Gastroesophageal sphincter (tissue), 4 donors: ENCODE measurements at regions not wholly inside any gene's neighbourhood (a gene's known extent, or its start where the extent isn't known, plus 50 kb on each side); places are given as distances from the start of the nearest gene placed in this dataset.

Experiments
- ATAC-seq: fragments of 150-250 bp; one replicate; pipeline ENCODE4 v1.9.1; 2016; ENCODE audit warnings: mild to moderate bottlenecking, moderate library complexity
- H3K27ac ChIP-seq, 4 donors: fragments of 200-600 bp; sonication (generic) in 3 of 4; 1 replicate in 3 of 4; 2 replicates in 1 of 4; pipeline ENCODE4 v1.5.1; 2016 to 2019
- H3K27me3 ChIP-seq: fragments of 200-600 bp; sonication (generic); one replicate; pipeline ENCODE4 v1.5.1; 2019
- H3K36me3 ChIP-seq, 2 donors: fragments of 200-600 bp; sonication (generic); one replicate each; pipeline ENCODE4 v1.5.1; 2019; ENCODE audit warnings: control low read depth in 1 of 2
- H3K4me1 ChIP-seq, 3 donors: fragments of 200-600 bp; sonication (generic); 1 replicate in 2 of 3; 2 replicates in 1 of 3; pipeline ENCODE4 v1.5.1; 2016 to 2019; ENCODE audit warnings: control low read depth in 2 of 3
- H3K4me3 ChIP-seq, 2 donors: fragments of 200-600 bp; sonication (generic); one replicate each; pipeline ENCODE4 v1.5.1; 2019; ENCODE audit warnings: mild to moderate bottlenecking in 1 of 2, moderate library complexity in 1 of 2
- H3K9me3 ChIP-seq, 3 donors: fragments of 200-600 bp; sonication (generic); one replicate each; pipeline ENCODE4 v1.5.1; 2017 to 2019; ENCODE audit warnings: control low read depth in 2 of 3
- CTCF ChIP-seq, 4 experiments: fragments of 200-600 bp in 2 of 4; fragments of 450-650 bp in 2 of 4; sonication (generic) in 1 of 4; IDR thresholded peaks; one replicate each; pipeline ENCODE4 v1.5.1; 2017 to 2019; ENCODE audit warnings: antibody characterized with exemption in 4 of 4, mild to moderate bottlenecking in 2 of 4, moderate library complexity in 2 of 4
- EP300 ChIP-seq: sonication (generic); formaldehyde crosslinking; IDR thresholded peaks from one replicate; pipeline ENCODE4 v1.6.1; 2017; ENCODE audit warnings: antibody characterized with exemption, mild to moderate bottlenecking
- POLR2A ChIP-seq, 2 donors: fragments of 450-650 bp; IDR thresholded peaks; one replicate each; pipeline ENCODE4 v1.6.1; 2017; ENCODE audit warnings: antibody characterized with exemption in 2 of 2, mild to moderate bottlenecking in 2 of 2, moderate library complexity in 1 of 2
- POLR2AphosphoS5 ChIP-seq: sonication (generic); formaldehyde crosslinking; IDR thresholded peaks from one replicate; pipeline ENCODE4 v1.6.1; 2017; ENCODE audit warnings: antibody characterized with exemption
- WGBS, 2 donors: methylation state at CpG; one replicate each; pipeline ENCODE4 v1.1.5; 2018; ENCODE audit warnings: low coverage in 1 of 2; 5-methylcytosine and 5-hydroxymethylcytosine counted together

- TF ChIP-seq POLR2A (IDR thresholded peaks at IDR 0.05), result no peak
- no peak for TF ChIP-seq EP300
- no peak for TF ChIP-seq CTCF (IDR thresholded peaks at IDR 0.05)
- TF ChIP-seq POLR2AphosphoS5, result no peak
- H3K27me3 ChIP-seq, result peaks cover 8% of the 10 kb centered on the region
- H3K27ac ChIP-seq, result no peak overlapping the region
- H3K36me3 ChIP-seq, result no peaks in the 10 kb centered on the region
- no peaks in the 10 kb centered on the region for H3K4me1 ChIP-seq
- H3K9me3 ChIP-seq, result peaks cover 0 to 8% (median 0%) of the 10 kb centered on the region in 3 donors
- no peak overlapping the region for H3K4me3 ChIP-seq
- no peak for ATAC-seq
Observed at GRCh38 chr9:71254592-71255277, 133.3 kb upstream of the TRPM3 start.

- TF ChIP-seq POLR2AphosphoS5, result no peak
- no peak for TF ChIP-seq POLR2A (IDR thresholded peaks at IDR 0.05)
- TF ChIP-seq EP300, result no peak
- TF ChIP-seq CTCF (IDR thresholded peaks at IDR 0.05), result no peak
- H3K27ac ChIP-seq, result no peak overlapping the region
- H3K27me3 ChIP-seq, result peaks cover 8% of the 10 kb centered on the region
- WGBS, 2 donors, result 33 to 57% methylated on average over 1 of the region's 1 CpG
- H3K9me3 ChIP-seq, result no peaks in the 10 kb centered on the region
- no peaks in the 10 kb centered on the region for H3K4me1 ChIP-seq
- H3K36me3 ChIP-seq, result no peaks in the 10 kb centered on the region
- ATAC-seq, result no peak
- no peak overlapping the region for H3K4me3 ChIP-seq
Observed at GRCh38 chr9:71253011-71253410, 131.6 kb upstream of the TRPM3 start.

- Histone ChIP-seq H3K4me3 (no peak overlapping the region), H3K27ac (no peak overlapping the region), H3K27me3 (peaks cover 8% of the 10 kb centered on the region), H3K4me1 (no peaks in the 10 kb centered on the region), H3K36me3 (no peaks in the 10 kb centered on the region), H3K9me3 (no peaks in the 10 kb centered on the region)
- WGBS, 2 donors, result 5 to 9% methylated on average over 3 to 4 of the region's 4 CpGs
- no peak for ATAC-seq
- no peak for TF ChIP-seq POLR2A (IDR thresholded peaks at IDR 0.05)
- no peak for TF ChIP-seq POLR2AphosphoS5
- TF ChIP-seq CTCF (IDR thresholded peaks at IDR 0.05), result no peak
- TF ChIP-seq EP300, result no peak
Observed at GRCh38 chr9:71250581-71250980, 129.2 kb upstream of the TRPM3 start.

GRCh38 chr9:71249729-71250317, 128.4 kb upstream of the TRPM3 start:
- no peaks in the 10 kb centered on the region for H3K36me3 ChIP-seq
- no peak overlapping the region for H3K27ac ChIP-seq
- TF ChIP-seq CTCF (IDR thresholded peaks at IDR 0.05), result peak; percentile 24 to 67 (median 60)
- TF ChIP-seq EP300, result no peak
- no peak overlapping the region for H3K4me3 ChIP-seq
- 14 to 16% methylated on average over 5 of the region's 5 CpGs for WGBS, 2 donors
- ATAC-seq, result no peak
- H3K27me3 ChIP-seq, result peaks cover 8% of the 10 kb centered on the region
- no peaks in the 10 kb centered on the region for H3K9me3 ChIP-seq
- no peaks in the 10 kb centered on the region for H3K4me1 ChIP-seq

GRCh38 chr9:71245651-71246050, 124.2 kb upstream of the TRPM3 start:
- Histone ChIP-seq H3K9me3 (no peaks in the 10 kb centered on the region), H3K27ac (no peak overlapping the region), H3K4me1 (no peaks in the 10 kb centered on the region), H3K36me3 (no peaks in the 10 kb centered on the region), H3K27me3 (peaks cover 5% of the 10 kb centered on the region), H3K4me3 (no peak overlapping the region)
- TF ChIP-seq POLR2A (IDR thresholded peaks at IDR 0.05), result no peak
- TF ChIP-seq POLR2AphosphoS5, result no peak
- TF ChIP-seq CTCF (IDR thresholded peaks at IDR 0.05), result no peak
- no peak for ATAC-seq
